Keratinocyte (primary cell): ENCODE measurements at regions not wholly inside any gene's neighbourhood (a gene's known extent, or its start where the extent isn't known, plus 50 kb on each side); places are given as distances from the start of the nearest gene placed in this dataset.

Experiments
- DNase-seq: peaks from one replicate; pipeline ENCODE4 v3.0.0-alpha.2; 2011; ENCODE audit warnings: low read depth, missing footprints, low spot score
- FAIRE-seq: peaks from 2 replicates; lab custom pipeline; 2011; peaks lifted over from hg19 to GRCh38; lab: Jason Lieb, UNC
- H2AFZ ChIP-seq: 2 replicates; pipeline ENCODE4 v1.6.0; 2012; ENCODE audit warnings: low read length, control low read depth, inconsistent platforms; ENCODE audit not compliant: control insufficient read depth
- H3K27ac ChIP-seq: 2 replicates; pipeline ENCODE4 v1.5.1; 2011; ENCODE audit warnings: low read length; ENCODE audit not compliant: control insufficient read depth, insufficient read depth
- H3K27me3 ChIP-seq: 3 replicates; pipeline ENCODE4 v1.6.0; 2011; ENCODE audit warnings: low read length; ENCODE audit not compliant: control insufficient read depth, insufficient read depth; ENCODE audit errors: extremely low read depth
- H3K36me3 ChIP-seq, 2 experiments: 2 replicates in 1 of 2; 3 replicates in 1 of 2; pipeline ENCODE4 v1.5.1; 2011; ENCODE audit warnings: low read length in 2 of 2, mild to moderate bottlenecking in 1 of 2; ENCODE audit not compliant: control insufficient read depth in 2 of 2, insufficient read depth in 2 of 2; ENCODE audit errors: extremely low read depth in 1 of 2
- H3K4me1 ChIP-seq: 3 replicates; pipeline ENCODE4 v1.5.1; 2011; ENCODE audit warnings: low read length; ENCODE audit not compliant: control insufficient read depth, insufficient read depth; ENCODE audit errors: extremely low read depth
- H3K4me2 ChIP-seq: 3 replicates; pipeline ENCODE4 v1.6.0; 2011; ENCODE audit warnings: low read depth, low read length; ENCODE audit not compliant: control insufficient read depth, insufficient read depth; ENCODE audit errors: extremely low read depth
- H3K4me3 ChIP-seq, 3 experiments: fragments of 200-600 bp in 1 of 3; sonication (generic) in 1 of 3; 2 replicates in 2 of 3; 3 replicates in 1 of 3; pipeline ENCODE4 v1.5.1; 2011 to 2016; ENCODE audit warnings: low read length in 3 of 3, mild to moderate bottlenecking in 3 of 3, control low read depth in 2 of 3, inconsistent platforms in 1 of 3, low read depth in 1 of 3, mixed read lengths in 1 of 3, mixed run types in 1 of 3, moderate library complexity in 1 of 3; ENCODE audit not compliant: control insufficient read depth in 2 of 3, insufficient read depth in 2 of 3; ENCODE audit errors: extremely low read depth in 1 of 3
- H3K79me2 ChIP-seq: 2 replicates; pipeline ENCODE4 v1.6.0; 2012; ENCODE audit warnings: low read length; ENCODE audit not compliant: control insufficient read depth, insufficient read depth
- H3K9ac ChIP-seq: 3 replicates; pipeline ENCODE4 v1.6.0; 2011; ENCODE audit warnings: low read length; ENCODE audit not compliant: control insufficient read depth, insufficient read depth; ENCODE audit errors: extremely low read depth
- H3K9me1 ChIP-seq: 3 replicates; pipeline ENCODE4 v1.6.0; 2011; ENCODE audit warnings: low read length; ENCODE audit not compliant: control insufficient read depth, insufficient read depth; ENCODE audit errors: extremely low read depth
- H3K9me3 ChIP-seq: 2 replicates; pipeline ENCODE4 v1.5.1; 2012; ENCODE audit warnings: low read depth, low read length; ENCODE audit not compliant: control insufficient read depth
- H4K20me1 ChIP-seq: 3 replicates; pipeline ENCODE4 v1.6.0; 2011; ENCODE audit warnings: low read length; ENCODE audit not compliant: control insufficient read depth, insufficient read depth; ENCODE audit errors: extremely low read depth
- EZH2 ChIP-seq: IDR thresholded peaks from one replicate; pipeline ENCODE4 v1.6.1; 2012; ENCODE audit warnings: inconsistent platforms, mild to moderate bottlenecking, low read length, moderate library complexity
- dilution Hi-C: fragments of 300-500 bp; cut with MboI; formaldehyde crosslinking; loops from one replicate; pipeline ENCODE4 v1.7.0; 2020; ENCODE audit warnings: low sequenced_read_pairs; ENCODE audit not compliant: extremely low pct_ligation_motif_present
- TF ChIP-seq, protein P1 (sequence below), 3 experiments: IDR thresholded peaks in 1 of 3; conservative IDR thresholded peaks in 1 of 3; optimal IDR thresholded peaks in 1 of 3; 2 replicates in 2 of 3; 3 replicates in 1 of 3; pipeline versions ENCODE3 to v1.5.1; 2011; ENCODE audit warnings: low read length in 3 of 3, mild to moderate bottlenecking in 3 of 3, moderate library complexity in 2 of 3, control low read depth in 1 of 3, inconsistent platforms in 1 of 3; ENCODE audit not compliant: insufficient read depth in 2 of 3; ENCODE audit errors: extremely low read depth in 1 of 3

DNA sequence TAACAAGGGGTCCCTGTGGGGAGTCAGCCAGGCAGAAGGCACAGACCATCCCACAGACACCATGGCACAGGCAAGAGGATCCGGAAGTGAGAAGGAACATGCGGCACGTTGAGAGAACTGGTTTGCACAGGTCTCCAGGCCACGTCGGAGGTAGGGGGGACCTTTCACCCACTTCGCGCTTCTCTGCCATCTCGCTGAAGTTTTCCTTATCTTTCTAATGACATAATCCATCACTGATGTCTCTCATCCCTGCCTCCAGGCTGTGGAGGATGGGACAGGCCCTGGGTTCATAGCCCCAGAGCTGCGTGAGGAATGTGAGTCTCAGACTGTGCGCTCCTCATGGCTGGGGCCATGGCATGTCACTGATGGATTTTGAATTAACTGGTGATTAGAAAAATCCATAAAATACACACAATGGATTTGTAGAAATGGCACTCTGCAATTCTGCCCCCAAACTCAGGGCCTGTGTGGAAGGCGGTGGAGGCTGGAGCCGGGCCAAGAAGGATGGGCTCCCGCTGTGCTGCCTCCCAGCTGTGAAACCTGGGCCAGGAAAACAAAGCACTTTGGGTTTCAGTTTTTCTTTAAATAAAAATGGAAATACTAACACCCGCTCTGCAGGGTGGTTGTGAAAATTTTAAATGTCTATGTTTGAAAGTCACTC is 113.3 kb upstream of the ALKAL2 start:
- Histone ChIP-seq H4K20me1 (no peaks in the 10 kb centered on the region), H3K9me1 (no peaks in the 10 kb centered on the region), H3K4me1 (no peaks in the 10 kb centered on the region), H3K27ac (no peak overlapping the region), H3K4me2 (no peak overlapping the region), H3K9ac (no peak overlapping the region), H3K4me3 (no peak overlapping the region), H3K9me3 (no peaks in the 10 kb centered on the region), H3K27me3 (no peaks in the 10 kb centered on the region), H2AFZ (no peak overlapping the region), H3K36me3 (no peaks in the 10 kb centered on the region), H3K79me2 (no peaks in the 10 kb centered on the region)
- FAIRE-seq = no peak
- dilution Hi-C loops = no loop called here
- no peak for DNase-seq
- TF ChIP-seq EZH2 = no peak
- TF ChIP-seq, protein P1, sequence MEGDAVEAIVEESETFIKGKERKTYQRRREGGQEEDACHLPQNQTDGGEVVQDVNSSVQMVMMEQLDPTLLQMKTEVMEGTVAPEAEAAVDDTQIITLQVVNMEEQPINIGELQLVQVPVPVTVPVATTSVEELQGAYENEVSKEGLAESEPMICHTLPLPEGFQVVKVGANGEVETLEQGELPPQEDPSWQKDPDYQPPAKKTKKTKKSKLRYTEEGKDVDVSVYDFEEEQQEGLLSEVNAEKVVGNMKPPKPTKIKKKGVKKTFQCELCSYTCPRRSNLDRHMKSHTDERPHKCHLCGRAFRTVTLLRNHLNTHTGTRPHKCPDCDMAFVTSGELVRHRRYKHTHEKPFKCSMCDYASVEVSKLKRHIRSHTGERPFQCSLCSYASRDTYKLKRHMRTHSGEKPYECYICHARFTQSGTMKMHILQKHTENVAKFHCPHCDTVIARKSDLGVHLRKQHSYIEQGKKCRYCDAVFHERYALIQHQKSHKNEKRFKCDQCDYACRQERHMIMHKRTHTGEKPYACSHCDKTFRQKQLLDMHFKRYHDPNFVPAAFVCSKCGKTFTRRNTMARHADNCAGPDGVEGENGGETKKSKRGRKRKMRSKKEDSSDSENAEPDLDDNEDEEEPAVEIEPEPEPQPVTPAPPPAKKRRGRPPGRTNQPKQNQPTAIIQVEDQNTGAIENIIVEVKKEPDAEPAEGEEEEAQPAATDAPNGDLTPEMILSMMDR (optimal IDR thresholded peaks at IDR 0.05 in 1 of 3, IDR thresholded peaks at IDR 0.05 in 1 of 3, conservative IDR thresholded peaks at IDR 0.05 in 1 of 3; ENCODE audit: extremely low read depth in 1 of 3, insufficient read depth in 2 of 3, low read length in 3 of 3) = no peak

DNA sequence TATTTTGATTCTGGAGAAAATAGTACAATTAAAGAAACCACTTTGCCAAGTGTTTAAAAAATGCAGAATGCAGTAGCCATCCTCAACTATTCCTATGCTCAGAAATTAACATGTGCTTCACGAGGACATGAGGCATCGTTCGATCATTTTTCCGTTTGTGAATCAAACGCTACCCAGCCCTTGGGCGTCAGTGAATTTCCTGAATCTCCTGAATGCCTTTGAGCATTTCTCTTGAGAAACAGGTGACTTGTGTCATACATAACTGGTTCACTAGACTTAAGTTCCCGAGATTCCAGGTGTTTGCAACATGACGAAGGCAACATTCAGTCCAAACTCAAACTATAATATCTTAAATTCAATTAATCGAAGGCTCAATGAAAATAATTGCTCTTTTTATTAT is 110.0 kb upstream of the ALKAL2 start:
- no peak for FAIRE-seq
- no peak overlapping the region for H3K27ac ChIP-seq
- DNase-seq = no peak
- dilution Hi-C loops = no loop called here
- H3K4me1 ChIP-seq = peaks cover 10% of the 10 kb centered on the region
- no peaks in the 10 kb centered on the region for H3K36me3 ChIP-seq
- H3K9me1 ChIP-seq = no peaks in the 10 kb centered on the region
- H3K27me3 ChIP-seq = no peaks in the 10 kb centered on the region
- TF ChIP-seq, protein P1 (optimal IDR thresholded peaks at IDR 0.05 in 1 of 3, IDR thresholded peaks at IDR 0.05 in 1 of 3, conservative IDR thresholded peaks at IDR 0.05 in 1 of 3; ENCODE audit: extremely low read depth in 1 of 3, insufficient read depth in 2 of 3, low read length in 3 of 3) = no peak
- no peak for TF ChIP-seq EZH2
- no peak overlapping the region for H3K4me3 ChIP-seq
- H3K4me2 ChIP-seq = no peak overlapping the region
- no peaks in the 10 kb centered on the region for H3K79me2 ChIP-seq
- H3K9ac ChIP-seq = no peak overlapping the region
- no peaks in the 10 kb centered on the region for H3K9me3 ChIP-seq
- no peak overlapping the region for H2AFZ ChIP-seq
- H4K20me1 ChIP-seq = no peaks in the 10 kb centered on the region
